GM12878 (cell line): ENCODE measurements at regions not wholly inside any gene's neighbourhood (a gene's known extent, or its start where the extent isn't known, plus 50 kb on each side); places are given as distances from the start of the nearest gene placed in this dataset.

Source experiments
- BRCA1 ChIP-seq: IDR thresholded peaks from 2 replicates; pipeline ENCODE4 v1.6.1; 2011; ENCODE audit warnings: low read depth, low read length, improper control_type of control experiment
- EP300 ChIP-seq, 2 experiments: fragments of 150-350 bp in 1 of 2; IDR thresholded peaks; 2 replicates each; pipeline ENCODE4 v1.6.1; 2011 to 2012; ENCODE audit warnings: low read depth in 2 of 2, low read length in 2 of 2, borderline replicate concordance in 1 of 2, improper control_type of control experiment in 1 of 2, inconsistent platforms in 1 of 2; ENCODE audit not compliant: control insufficient read depth in 1 of 2
- ESRRA ChIP-seq: IDR thresholded peaks from 2 replicates; pipeline ENCODE4 v1.6.1; 2012; ENCODE audit warnings: mild to moderate bottlenecking, low read length, improper control_type of control experiment
- EZH2 ChIP-seq: IDR thresholded peaks from 2 replicates; pipeline ENCODE4 v1.6.1; 2012; ENCODE audit warnings: low read depth, mild to moderate bottlenecking, control low read depth, inconsistent platforms, low read length, borderline replicate concordance; ENCODE audit not compliant: control insufficient read depth
- NRF1 ChIP-seq: conservative IDR thresholded peaks from 2 replicates; pipeline ENCODE4 v1.6.1; 2011; ENCODE audit warnings: mild to moderate bottlenecking, low read depth, low read length, improper control_type of control experiment
- SUZ12 ChIP-seq: fragments of 200-600 bp; sonication (generic); IDR thresholded peaks from one replicate; pipeline ENCODE4 v1.6.1; 2018; ENCODE audit warnings: antibody characterized with exemption, mild to moderate bottlenecking; ENCODE audit not compliant: unreplicated experiment
- TAF1 ChIP-seq: IDR thresholded peaks from 2 replicates; pipeline ENCODE4 v1.6.1; 2011; ENCODE audit warnings: mild to moderate bottlenecking, low read depth, low read length, borderline replicate concordance
- TF ChIP-seq, protein P1 (sequence below), 3 experiments: IDR thresholded peaks in 2 of 3; conservative IDR thresholded peaks in 1 of 3; 2 replicates each; pipeline ENCODE4 v1.5.1; 2011; ENCODE audit warnings: low read depth in 3 of 3, low read length in 3 of 3, mild to moderate bottlenecking in 3 of 3, control low read depth in 2 of 3, moderate library complexity in 2 of 3, inconsistent platforms in 1 of 3, mixed read lengths in 1 of 3; ENCODE audit not compliant: control insufficient read depth in 2 of 3, insufficient read depth in 1 of 3; ENCODE audit errors: extremely low read depth in 1 of 3
- TF ChIP-seq, protein P2 (sequence below): IDR thresholded peaks from 2 replicates; pipeline ENCODE4 v1.6.1; 2012; ENCODE audit warnings: mild to moderate bottlenecking, low read depth, low read length
- TF ChIP-seq, protein P3 (sequence below): IDR thresholded peaks from 2 replicates; pipeline ENCODE4 v1.6.1; 2011; ENCODE audit warnings: low read depth, mild to moderate bottlenecking, low read length, moderate library complexity, borderline replicate concordance; ENCODE audit errors: extremely low read depth

DNA sequence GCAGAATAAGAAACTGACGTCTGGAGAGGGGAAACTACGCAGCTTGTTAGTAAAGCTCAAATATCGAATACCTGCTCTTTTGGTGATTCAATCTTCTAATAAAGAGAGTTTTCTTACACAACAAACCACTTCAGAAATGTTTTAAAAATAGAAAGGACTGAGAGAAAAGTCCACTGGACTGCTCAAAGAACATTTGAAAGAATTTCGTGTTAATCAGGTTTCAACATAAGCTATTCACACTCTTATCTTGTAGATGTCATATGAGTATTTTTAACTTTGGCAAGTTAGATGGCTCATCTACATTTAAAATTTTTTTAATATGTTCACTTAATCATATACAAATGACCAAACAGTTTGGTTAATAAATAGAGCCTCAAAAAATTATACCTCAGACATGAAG, 95.6 kb upstream of the FAM216B start:
- TF ChIP-seq NRF1 (no peak), SUZ12 (no peak), BRCA1 (no peak), EZH2 (no peak), TAF1 (no peak), ESRRA (no peak), EP300 (IDR thresholded peaks at IDR 0.05; ENCODE audit: borderline replicate concordance in 1 of 2, control insufficient read depth in 1 of 2, low read depth in 2 of 2, low read length in 2 of 2) (no peak)
- TF ChIP-seq, protein P1, sequence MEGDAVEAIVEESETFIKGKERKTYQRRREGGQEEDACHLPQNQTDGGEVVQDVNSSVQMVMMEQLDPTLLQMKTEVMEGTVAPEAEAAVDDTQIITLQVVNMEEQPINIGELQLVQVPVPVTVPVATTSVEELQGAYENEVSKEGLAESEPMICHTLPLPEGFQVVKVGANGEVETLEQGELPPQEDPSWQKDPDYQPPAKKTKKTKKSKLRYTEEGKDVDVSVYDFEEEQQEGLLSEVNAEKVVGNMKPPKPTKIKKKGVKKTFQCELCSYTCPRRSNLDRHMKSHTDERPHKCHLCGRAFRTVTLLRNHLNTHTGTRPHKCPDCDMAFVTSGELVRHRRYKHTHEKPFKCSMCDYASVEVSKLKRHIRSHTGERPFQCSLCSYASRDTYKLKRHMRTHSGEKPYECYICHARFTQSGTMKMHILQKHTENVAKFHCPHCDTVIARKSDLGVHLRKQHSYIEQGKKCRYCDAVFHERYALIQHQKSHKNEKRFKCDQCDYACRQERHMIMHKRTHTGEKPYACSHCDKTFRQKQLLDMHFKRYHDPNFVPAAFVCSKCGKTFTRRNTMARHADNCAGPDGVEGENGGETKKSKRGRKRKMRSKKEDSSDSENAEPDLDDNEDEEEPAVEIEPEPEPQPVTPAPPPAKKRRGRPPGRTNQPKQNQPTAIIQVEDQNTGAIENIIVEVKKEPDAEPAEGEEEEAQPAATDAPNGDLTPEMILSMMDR (IDR thresholded peaks at IDR 0.05 in 2 of 3, conservative IDR thresholded peaks at IDR 0.05 in 1 of 3; ENCODE audit: control insufficient read depth in 2 of 3, extremely low read depth in 1 of 3, insufficient read depth in 1 of 3, low read depth in 3 of 3, low read length in 3 of 3) = no peak
- TF ChIP-seq, protein P2, sequence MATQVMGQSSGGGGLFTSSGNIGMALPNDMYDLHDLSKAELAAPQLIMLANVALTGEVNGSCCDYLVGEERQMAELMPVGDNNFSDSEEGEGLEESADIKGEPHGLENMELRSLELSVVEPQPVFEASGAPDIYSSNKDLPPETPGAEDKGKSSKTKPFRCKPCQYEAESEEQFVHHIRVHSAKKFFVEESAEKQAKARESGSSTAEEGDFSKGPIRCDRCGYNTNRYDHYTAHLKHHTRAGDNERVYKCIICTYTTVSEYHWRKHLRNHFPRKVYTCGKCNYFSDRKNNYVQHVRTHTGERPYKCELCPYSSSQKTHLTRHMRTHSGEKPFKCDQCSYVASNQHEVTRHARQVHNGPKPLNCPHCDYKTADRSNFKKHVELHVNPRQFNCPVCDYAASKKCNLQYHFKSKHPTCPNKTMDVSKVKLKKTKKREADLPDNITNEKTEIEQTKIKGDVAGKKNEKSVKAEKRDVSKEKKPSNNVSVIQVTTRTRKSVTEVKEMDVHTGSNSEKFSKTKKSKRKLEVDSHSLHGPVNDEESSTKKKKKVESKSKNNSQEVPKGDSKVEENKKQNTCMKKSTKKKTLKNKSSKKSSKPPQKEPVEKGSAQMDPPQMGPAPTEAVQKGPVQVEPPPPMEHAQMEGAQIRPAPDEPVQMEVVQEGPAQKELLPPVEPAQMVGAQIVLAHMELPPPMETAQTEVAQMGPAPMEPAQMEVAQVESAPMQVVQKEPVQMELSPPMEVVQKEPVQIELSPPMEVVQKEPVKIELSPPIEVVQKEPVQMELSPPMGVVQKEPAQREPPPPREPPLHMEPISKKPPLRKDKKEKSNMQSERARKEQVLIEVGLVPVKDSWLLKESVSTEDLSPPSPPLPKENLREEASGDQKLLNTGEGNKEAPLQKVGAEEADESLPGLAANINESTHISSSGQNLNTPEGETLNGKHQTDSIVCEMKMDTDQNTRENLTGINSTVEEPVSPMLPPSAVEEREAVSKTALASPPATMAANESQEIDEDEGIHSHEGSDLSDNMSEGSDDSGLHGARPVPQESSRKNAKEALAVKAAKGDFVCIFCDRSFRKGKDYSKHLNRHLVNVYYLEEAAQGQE = no peak
- TF ChIP-seq, protein P3, sequence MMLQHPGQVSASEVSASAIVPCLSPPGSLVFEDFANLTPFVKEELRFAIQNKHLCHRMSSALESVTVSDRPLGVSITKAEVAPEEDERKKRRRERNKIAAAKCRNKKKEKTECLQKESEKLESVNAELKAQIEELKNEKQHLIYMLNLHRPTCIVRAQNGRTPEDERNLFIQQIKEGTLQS = no peak
